ENCODE measurements at regions not wholly inside any gene's neighbourhood (a gene's known extent, or its start where the extent isn't known, plus 50 kb on each side); places are given as distances from the start of the nearest gene placed in this dataset.

GRCh38 chr9:89687188-89687587 lies 82.4 kb downstream of the GADD45G start (continued):
- no peak for TF ChIP-seq EZH2phosphoT487 (IDR thresholded peaks at IDR 0.05; ENCODE audit: unreplicated experiment)
- no peak for TF ChIP-seq NANOG (IDR thresholded peaks at IDR 0.05; ENCODE audit: borderline replicate concordance)
- no peak for TF ChIP-seq REST (IDR thresholded peaks at IDR 0.05; ENCODE audit: unreplicated experiment)
- TF ChIP-seq ZNF114 (CRISPR knock-in tag; IDR thresholded peaks at IDR 0.05), result no peak

GRCh38 chr9:89687848-89688247 lies 83.0 kb downstream of the GADD45G start:
- no peaks in the 10 kb centered on the region for H3K9me2 ChIP-seq (ENCODE audit: insufficient read depth)
- peak; percentile 55 for ATAC-seq
- H3K27ac Mint-ChIP-seq, result no peak overlapping the region
- TF ChIP-seq REST (IDR thresholded peaks at IDR 0.05; ENCODE audit: unreplicated experiment) (no peak), ZNF114 (CRISPR knock-in tag; IDR thresholded peaks at IDR 0.05) (no peak), CREB1 (CRISPR knock-in tag; IDR thresholded peaks at IDR 0.05; ENCODE audit: low read depth) (no peak), ZNF331 (CRISPR knock-in tag; IDR thresholded peaks at IDR 0.05; ENCODE audit: low read depth) (no peak), ZNF462 (CRISPR knock-in tag; IDR thresholded peaks at IDR 0.05) (no peak), JUNB (IDR thresholded peaks at IDR 0.05; ENCODE audit: unreplicated experiment) (no peak), EZH2phosphoT487 (IDR thresholded peaks at IDR 0.05; ENCODE audit: unreplicated experiment) (no peak), POLR2AphosphoS5 (IDR thresholded peaks at IDR 0.05; ENCODE audit: low read depth) (no peak), CTCF (conservative IDR thresholded peaks at IDR 0.05; ENCODE audit: low read depth in 2 of 2) (no peak)

More at GRCh38 chr9:89687848-89688247, 83.0 kb downstream of the GADD45G start:
- no peak for DNase-seq (ENCODE audit: low spot score)
- H4K20me1 ChIP-seq (replicated peaks; ENCODE audit: insufficient read depth), result no peaks in the 10 kb centered on the region
- H3K4me2 ChIP-seq, result no peak overlapping the region
- H3K4me1 Mint-ChIP-seq, result peaks cover 32% of the 10 kb centered on the region
- 0 out of 2 replicates have a peak overlapping the region, but pooled peaks have one; percentile 14 for H2AFZ ChIP-seq
- H3K27me3 ChIP-seq (ENCODE audit: insufficient read depth), result no peaks in the 10 kb centered on the region
- H3K4me1 ChIP-seq (ENCODE audit: insufficient read depth), result peaks cover 9% of the 10 kb centered on the region
- no peaks in the 10 kb centered on the region for H3K79me2 ChIP-seq (replicated peaks; ENCODE audit: insufficient read depth)
- H3K27me3 Mint-ChIP-seq (ENCODE audit: insufficient read depth, low read depth, poor library complexity), result peaks cover 22% of the 10 kb centered on the region
- H3K27ac ChIP-seq (ENCODE audit: low read depth), result no peak overlapping the region
- no peaks in the 10 kb centered on the region for H3K9me3 Mint-ChIP-seq
- H3F3A ChIP-seq (replicated peaks; ENCODE audit: low read depth), result no peaks in the 10 kb centered on the region
- H3K4me3 Mint-ChIP-seq, result no peak overlapping the region
- H3K4me3 ChIP-seq, result no peak overlapping the region
- no peaks in the 10 kb centered on the region for H3K36me3 ChIP-seq (ENCODE audit: insufficient read depth)
- no peaks in the 10 kb centered on the region; the same call in 2 of the 3 replicates for H3K36me3 Mint-ChIP-seq (ENCODE audit: low read depth)

All from GM23338 (cell line).